ENCODE measurements at regions not wholly inside any gene's neighbourhood (a gene's known extent, or its start where the extent isn't known, plus 50 kb on each side); places are given as distances from the start of the nearest gene placed in this dataset.

- no peak for DNase-seq
- intact Hi-C loops (cut with micrococcal nuclease; ENCODE audit: unreplicated experiment) = no loop called here
- no peaks in the 10 kb centered on the region for H3K9me3 ChIP-seq
- no peak overlapping the region for H3K4me3 Mint-ChIP-seq (ENCODE audit: unreplicated experiment)
- BruUV-seq (replicated peaks) = no TSS peak
- no peak for TF ChIP-seq CTCF (IDR thresholded peaks at IDR 0.05; ENCODE audit: insufficient read depth in 1 of 2, low read depth in 1 of 2, low read length in 1 of 2, severe bottlenecking in 1 of 2, unreplicated experiment in 1 of 2)
- POLR2A ChIA-PET = no interaction called here
- peaks cover 7% of the 10 kb centered on the region for H3K4me1 Mint-ChIP-seq (ENCODE audit: low read depth, unreplicated experiment)
- no peaks in the 10 kb centered on the region for H3K4me1 ChIP-seq
- no peaks in the 10 kb centered on the region for H3K9me3 Mint-ChIP-seq (ENCODE audit: unreplicated experiment)
- H3K36me3 ChIP-seq (ENCODE audit: control insufficient read depth, insufficient read depth, low read length) = no peaks in the 10 kb centered on the region
- H3K27ac Mint-ChIP-seq (ENCODE audit: unreplicated experiment) = no peak overlapping the region
- H3K36me3 Mint-ChIP-seq (ENCODE audit: insufficient read depth, unreplicated experiment) = no peaks in the 10 kb centered on the region
- H3K4me3 ChIP-seq (ENCODE audit: low read depth, low read length) = no peak overlapping the region
- H3K27me3 Mint-ChIP-seq (ENCODE audit: insufficient read depth, unreplicated experiment) = no peaks in the 10 kb centered on the region
- CTCF ChIA-PET = no interaction called here
- H3K27me3 ChIP-seq (replicated peaks; ENCODE audit: control insufficient read depth, insufficient read depth, low read length) = no peaks in the 10 kb centered on the region
Observed at GRCh38 chr5:125501396-125501795, 755.0 kb upstream of the ZNF608 start.

- H3K4me1 ChIP-seq = no peaks in the 10 kb centered on the region
- peak in 1 of 2 experiments; percentile 24 for DNase-seq
- Mint-ChIP-seq H3K27me3 (ENCODE audit: insufficient read depth, unreplicated experiment) (no peaks in the 10 kb centered on the region), H3K9me3 (ENCODE audit: unreplicated experiment) (no peaks in the 10 kb centered on the region), H3K36me3 (ENCODE audit: insufficient read depth, unreplicated experiment) (no peaks in the 10 kb centered on the region), H3K4me3 (ENCODE audit: unreplicated experiment) (no peak overlapping the region), H3K27ac (ENCODE audit: unreplicated experiment) (no peak overlapping the region), H3K4me1 (ENCODE audit: low read depth, unreplicated experiment) (peaks cover 2% of the 10 kb centered on the region)
- POLR2A ChIA-PET = no interaction called here
- CTCF ChIA-PET = no interaction called here
- H3K36me3 ChIP-seq (ENCODE audit: control insufficient read depth, insufficient read depth, low read length) = no peaks in the 10 kb centered on the region
- no peaks in the 10 kb centered on the region for H3K9me3 ChIP-seq
- no peak for TF ChIP-seq CTCF (IDR thresholded peaks at IDR 0.05; ENCODE audit: insufficient read depth in 1 of 2, low read depth in 1 of 2, low read length in 1 of 2, severe bottlenecking in 1 of 2, unreplicated experiment in 1 of 2)
- intact Hi-C loops (cut with micrococcal nuclease; ENCODE audit: unreplicated experiment) = no loop called here
- no peaks in the 10 kb centered on the region for H3K27me3 ChIP-seq (replicated peaks; ENCODE audit: control insufficient read depth, insufficient read depth, low read length)
- no peak overlapping the region for H3K4me3 ChIP-seq (ENCODE audit: low read depth, low read length)
- no TSS peak for BruUV-seq (replicated peaks)
Observed at GRCh38 chr5:125503946-125504345, 757.5 kb upstream of the ZNF608 start.

- no TSS peak for BruUV-seq (replicated peaks)
- CTCF ChIA-PET = no interaction called here
- POLR2A ChIA-PET = no interaction called here
- no peaks in the 10 kb centered on the region for H3K4me1 Mint-ChIP-seq (ENCODE audit: low read depth, unreplicated experiment)
- no peak overlapping the region for H3K4me3 ChIP-seq (ENCODE audit: low read depth, low read length)
- H3K27me3 Mint-ChIP-seq (ENCODE audit: insufficient read depth, unreplicated experiment) = no peaks in the 10 kb centered on the region
- no peaks in the 10 kb centered on the region for H3K9me3 Mint-ChIP-seq (ENCODE audit: unreplicated experiment)
- H3K36me3 ChIP-seq (ENCODE audit: control insufficient read depth, insufficient read depth, low read length) = no peaks in the 10 kb centered on the region
- H3K27ac Mint-ChIP-seq (ENCODE audit: unreplicated experiment) = no peak overlapping the region
- intact Hi-C loops (cut with micrococcal nuclease; ENCODE audit: unreplicated experiment) = no loop called here
- H3K4me3 Mint-ChIP-seq (ENCODE audit: unreplicated experiment) = no peak overlapping the region
- H3K36me3 Mint-ChIP-seq (ENCODE audit: insufficient read depth, unreplicated experiment) = no peaks in the 10 kb centered on the region
- H3K27me3 ChIP-seq (replicated peaks; ENCODE audit: control insufficient read depth, insufficient read depth, low read length) = no peaks in the 10 kb centered on the region
- no peaks in the 10 kb centered on the region for H3K4me1 ChIP-seq
- no peak for TF ChIP-seq CTCF (IDR thresholded peaks at IDR 0.05; ENCODE audit: insufficient read depth in 1 of 2, low read depth in 1 of 2, low read length in 1 of 2, severe bottlenecking in 1 of 2, unreplicated experiment in 1 of 2)
- no peak for DNase-seq
- H3K9me3 ChIP-seq = no peaks in the 10 kb centered on the region
Observed at GRCh38 chr5:125505115-125505514, 758.7 kb upstream of the ZNF608 start.
